GM19035 (cell line): ENCODE measurements at regions not wholly inside any gene's neighbourhood (a gene's known extent, or its start where the extent isn't known, plus 50 kb on each side); places are given as distances from the start of the nearest gene placed in this dataset.
A peak's percentile ranks its signal among the peaks of the same experiment; 100 is the strongest.
"Not testable (repeated sequence)": the region's sequence is repeated elsewhere in the genome, so short reads cannot be mapped to it uniquely, and the experiment has no call there.

Source experiments
- ATAC-seq: cut with Tn5 transposase; IDR thresholded peaks from one replicate; pipeline ENCODE4 v1.9.1; 2021; ENCODE audit not compliant: unreplicated experiment

GRCh38 chr1:91207691-91208090 lies 185.9 kb upstream of the ZNF644 start:
- not testable (repeated sequence) for ATAC-seq

- ATAC-seq = not testable (repeated sequence)
These were observed 182.3 kb upstream of the ZNF644 start for GRCh38 chr1:91204150-91204549.

GRCh38 chr1:91201694-91202093 lies 179.9 kb upstream of the ZNF644 start:
- ATAC-seq = no peak

GRCh38 chr1:91201176-91201575 lies 179.3 kb upstream of the ZNF644 start:
- ATAC-seq = no peak

GRCh38 chr1:91200675-91201074 lies 178.8 kb upstream of the ZNF644 start:
- no peak for ATAC-seq

GRCh38 chr1:91199988-91200387 lies 178.2 kb upstream of the ZNF644 start:
- no peak for ATAC-seq

GRCh38 chr1:91190996-91191395 lies 169.2 kb upstream of the ZNF644 start:
- no peak for ATAC-seq

GRCh38 chr1:91189096-91189495 lies 167.3 kb upstream of the ZNF644 start:
- no peak for ATAC-seq

- not testable (repeated sequence) for ATAC-seq
These were observed 161.0 kb upstream of the ZNF644 start for GRCh38 chr1:91182807-91183206.

- ATAC-seq = no peak
These were observed 154.4 kb upstream of the ZNF644 start for GRCh38 chr1:91176250-91176649.

GRCh38 chr1:91174734-91175133 lies 152.9 kb upstream of the ZNF644 start:
- ATAC-seq = no peak

GRCh38 chr1:91173346-91173890 lies 151.6 kb upstream of the ZNF644 start:
- no peak for ATAC-seq

GRCh38 chr1:91172541-91172940 lies 150.7 kb upstream of the ZNF644 start:
- no peak for ATAC-seq

GRCh38 chr1:91171898-91172297 lies 150.1 kb upstream of the ZNF644 start:
- no peak for ATAC-seq

- no peak for ATAC-seq
These were observed 148.7 kb upstream of the ZNF644 start for GRCh38 chr1:91170571-91170970.

GRCh38 chr1:91166106-91166712 lies 144.4 kb upstream of the ZNF644 start:
- ATAC-seq = no peak

- peak; percentile 96 for ATAC-seq
These were observed 143.3 kb upstream of the ZNF644 start for GRCh38 chr1:91165033-91165654.

GRCh38 chr1:91162613-91163012 lies 140.8 kb upstream of the ZNF644 start:
- no peak for ATAC-seq

- ATAC-seq = no peak
These were observed 139.9 kb upstream of the ZNF644 start for GRCh38 chr1:91161749-91162148.

GRCh38 chr1:91161166-91161565 lies 139.3 kb upstream of the ZNF644 start:
- ATAC-seq = no peak

- no peak for ATAC-seq
These were observed 138.7 kb upstream of the ZNF644 start for GRCh38 chr1:91160363-91161075.

GRCh38 chr1:91153341-91153740 lies 131.5 kb upstream of the ZNF644 start:
- ATAC-seq = no peak
